Thyroid gland (tissue), 4 donors: ENCODE measurements at regions not wholly inside any gene's neighbourhood (a gene's known extent, or its start where the extent isn't known, plus 50 kb on each side); places are given as distances from the start of the nearest gene placed in this dataset.
A peak's percentile ranks its signal among the peaks of the same experiment; 100 is the strongest.

Experiments
- DNase-seq, 2 donors: peaks; one replicate each; pipeline ENCODE4 v3.0.0-alpha.2; 2019
- H3K27ac ChIP-seq, 3 donors: fragments of 200-600 bp; sonication (generic); 1 replicate in 2 of 3; 2 replicates in 1 of 3; pipeline ENCODE4 v1.5.1; 2016 to 2019; ENCODE audit warnings: mild to moderate bottlenecking in 1 of 3, moderate library complexity in 1 of 3
- H3K27me3 ChIP-seq: fragments of 200-600 bp; sonication (generic); one replicate; pipeline ENCODE4 v1.5.1; 2019
- H3K36me3 ChIP-seq, 2 donors: fragments of 200-600 bp; sonication (generic); one replicate each; pipeline ENCODE4 v1.5.1; 2016 to 2019
- H3K4me1 ChIP-seq, 2 donors: fragments of 200-600 bp; sonication (generic); one replicate each; pipeline ENCODE4 v1.5.1; 2017 to 2019
- H3K4me3 ChIP-seq, 3 donors: fragments of 200-600 bp; sonication (generic); replicated peaks in 1 of 3; 1 replicate in 2 of 3; 2 replicates in 1 of 3; pipeline ENCODE4 v1.5.1; 2016; ENCODE audit warnings: mild to moderate bottlenecking in 1 of 3
- H3K9me3 ChIP-seq: fragments of 200-600 bp; sonication (generic); one replicate; pipeline ENCODE4 v1.5.1; 2017
- POLR2A ChIP-seq, 2 donors: fragments of 450-650 bp; IDR thresholded peaks; one replicate each; pipeline ENCODE4 v1.6.1; 2017; ENCODE audit warnings: antibody characterized with exemption in 2 of 2, mild to moderate bottlenecking in 2 of 2, moderate library complexity in 1 of 2
- WGBS, 2 donors: methylation state at CpG; one replicate each; pipeline ENCODE4 v1.1.5; 2017; 5-methylcytosine and 5-hydroxymethylcytosine counted together
- intact Hi-C: fragments of 100-400 bp; cut with DNase I; formaldehyde crosslinking; loops from one replicate; pipeline ENCODE4 v1.15.1; 2023
- TF ChIP-seq, protein P1 (sequence below), 6 experiments: fragments of 200-600 bp in 3 of 6; fragments of 450-650 bp in 3 of 6; sonication (generic) in 3 of 6; IDR thresholded peaks; one replicate each; pipeline ENCODE4 v1.5.1; 2016 to 2019; ENCODE audit warnings: antibody characterized with exemption in 6 of 6, mild to moderate bottlenecking in 2 of 6, inconsistent platforms in 1 of 6, moderate library complexity in 1 of 6

DNA sequence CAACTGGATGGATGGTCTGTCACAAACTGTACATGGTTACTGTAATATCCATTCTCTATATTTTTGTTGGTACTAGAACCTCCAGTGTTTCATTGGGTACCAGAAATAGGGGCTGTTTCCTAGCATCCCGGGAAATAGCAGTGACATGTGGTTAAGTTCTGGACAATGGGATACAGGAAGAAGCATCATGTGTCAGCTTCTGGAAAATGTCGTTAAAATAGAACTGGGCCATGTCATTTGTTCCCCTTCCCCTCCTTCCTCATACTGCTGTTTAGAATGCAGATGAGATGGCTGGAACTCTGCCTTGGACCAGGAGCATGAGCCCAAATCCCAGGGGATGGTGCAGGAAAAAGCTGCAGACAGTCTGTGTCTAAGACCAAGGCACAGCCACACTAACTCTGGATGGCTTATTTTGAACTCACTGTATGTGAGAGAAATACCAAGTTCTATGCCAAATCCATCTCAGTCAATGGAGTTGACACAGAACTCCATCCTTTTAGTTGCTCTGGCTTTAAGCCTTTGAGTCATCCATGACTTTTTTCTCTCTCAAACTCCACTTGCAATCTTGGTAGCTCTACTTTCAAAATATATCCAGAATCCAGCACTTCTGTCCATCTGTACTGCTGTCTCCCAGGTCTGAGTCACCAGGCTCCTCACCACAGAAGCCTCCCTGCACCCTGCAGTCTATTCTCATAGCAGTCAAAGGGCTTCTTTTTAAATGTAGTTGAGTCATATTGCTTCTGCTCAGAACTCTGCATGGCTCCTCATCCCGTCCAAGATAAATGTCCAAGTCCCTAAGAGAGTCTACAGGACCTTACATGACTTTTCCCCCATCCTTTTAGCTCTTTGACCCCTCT lies 184.2 kb downstream of the NSG2 start:
- DNase-seq: peak in 1 of 2 donors; percentile 5
- 73 to 74% methylated on average over 3 of the region's 3 CpGs for WGBS, 2 donors
- Histone ChIP-seq H3K27ac (peak overlapping the region in 1 of 3 donors; percentile 10), H3K4me1 (no peaks in the 10 kb centered on the region), H3K27me3 (no peaks in the 10 kb centered on the region), H3K9me3 (no peaks in the 10 kb centered on the region), H3K4me3 (no peak overlapping the region), H3K36me3 (no peaks in the 10 kb centered on the region)
- no peak for TF ChIP-seq POLR2A (IDR thresholded peaks at IDR 0.05)
- TF ChIP-seq, protein P1, sequence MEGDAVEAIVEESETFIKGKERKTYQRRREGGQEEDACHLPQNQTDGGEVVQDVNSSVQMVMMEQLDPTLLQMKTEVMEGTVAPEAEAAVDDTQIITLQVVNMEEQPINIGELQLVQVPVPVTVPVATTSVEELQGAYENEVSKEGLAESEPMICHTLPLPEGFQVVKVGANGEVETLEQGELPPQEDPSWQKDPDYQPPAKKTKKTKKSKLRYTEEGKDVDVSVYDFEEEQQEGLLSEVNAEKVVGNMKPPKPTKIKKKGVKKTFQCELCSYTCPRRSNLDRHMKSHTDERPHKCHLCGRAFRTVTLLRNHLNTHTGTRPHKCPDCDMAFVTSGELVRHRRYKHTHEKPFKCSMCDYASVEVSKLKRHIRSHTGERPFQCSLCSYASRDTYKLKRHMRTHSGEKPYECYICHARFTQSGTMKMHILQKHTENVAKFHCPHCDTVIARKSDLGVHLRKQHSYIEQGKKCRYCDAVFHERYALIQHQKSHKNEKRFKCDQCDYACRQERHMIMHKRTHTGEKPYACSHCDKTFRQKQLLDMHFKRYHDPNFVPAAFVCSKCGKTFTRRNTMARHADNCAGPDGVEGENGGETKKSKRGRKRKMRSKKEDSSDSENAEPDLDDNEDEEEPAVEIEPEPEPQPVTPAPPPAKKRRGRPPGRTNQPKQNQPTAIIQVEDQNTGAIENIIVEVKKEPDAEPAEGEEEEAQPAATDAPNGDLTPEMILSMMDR (IDR thresholded peaks at IDR 0.05): no peak
- intact Hi-C loops: no loop called here

- Histone ChIP-seq H3K4me3 (no peak overlapping the region), H3K4me1 (no peaks in the 10 kb centered on the region), H3K27ac (no peak overlapping the region), H3K27me3 (no peaks in the 10 kb centered on the region), H3K9me3 (no peaks in the 10 kb centered on the region), H3K36me3 (no peaks in the 10 kb centered on the region)
- WGBS, 2 donors: 1 to 6% methylated on average over 7 of the region's 7 CpGs
- DNase-seq: peak; percentile 30 to 33
- TF ChIP-seq, protein P1 (IDR thresholded peaks at IDR 0.05): no peak
- TF ChIP-seq POLR2A (IDR thresholded peaks at IDR 0.05): no peak
- intact Hi-C loops: no loop called here
Measured at GRCh38 chr5:174231956-174232487, 186.5 kb downstream of the NSG2 start.

DNA sequence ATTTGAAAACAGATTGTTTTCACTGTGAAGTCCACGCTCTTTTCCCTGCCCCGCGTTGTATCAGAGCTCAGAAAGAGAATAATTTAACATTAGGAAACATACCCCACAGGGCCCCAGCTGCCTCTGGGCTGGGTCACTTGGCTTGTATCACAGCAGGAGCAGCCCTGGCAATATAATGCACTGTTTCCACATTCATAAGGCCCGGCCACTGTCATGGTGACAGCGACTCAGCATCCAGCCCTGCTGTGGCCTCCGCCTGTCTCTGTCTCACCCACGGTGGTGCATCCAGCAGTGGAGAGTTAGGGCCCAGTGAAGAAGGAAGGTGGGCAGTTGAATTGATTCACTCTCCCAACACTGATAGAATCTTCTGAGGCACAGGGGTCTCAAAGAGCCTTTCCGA lies 188.9 kb downstream of the NSG2 start:
- intact Hi-C loops: no loop called here
- TF ChIP-seq, protein P1 (IDR thresholded peaks at IDR 0.05): no peak
- no peak for TF ChIP-seq POLR2A (IDR thresholded peaks at IDR 0.05)
- 58 to 80% methylated on average over 8 of the region's 8 CpGs for WGBS, 2 donors

GRCh38 chr5:174235221-174236011 lies 189.9 kb downstream of the NSG2 start:
- DNase-seq: no peak
- intact Hi-C loops: no loop called here
- WGBS, 2 donors: 65 to 70% methylated on average over 12 of the region's 12 CpGs
- TF ChIP-seq, protein P1 (IDR thresholded peaks at IDR 0.05): no peak
- TF ChIP-seq POLR2A (IDR thresholded peaks at IDR 0.05): no peak
- Histone ChIP-seq H3K27ac (no peak overlapping the region), H3K27me3 (no peaks in the 10 kb centered on the region), H3K9me3 (no peaks in the 10 kb centered on the region), H3K4me1 (no peaks in the 10 kb centered on the region), H3K36me3 (no peaks in the 10 kb centered on the region), H3K4me3 (no peak overlapping the region)

More for the DNA sequence above, 188.9 kb downstream of the NSG2 start:
- H3K4me3 ChIP-seq: no peak overlapping the region
- H3K27ac ChIP-seq: no peak overlapping the region
- no peaks in the 10 kb centered on the region for H3K9me3 ChIP-seq
- no peak for DNase-seq
- no peaks in the 10 kb centered on the region for H3K27me3 ChIP-seq
- no peaks in the 10 kb centered on the region for H3K36me3 ChIP-seq
- no peaks in the 10 kb centered on the region for H3K4me1 ChIP-seq
